ENCODE measurements at regions not wholly inside any gene's neighbourhood (a gene's known extent, or its start where the extent isn't known, plus 50 kb on each side); places are given as distances from the start of the nearest gene placed in this dataset.

GRCh38 chr11:28596816-28597215 is 488.6 kb downstream of the METTL15 start:
- H3K4me3 Mint-ChIP-seq = no peak overlapping the region
- DNase-seq = no peak
- intact Hi-C loops (cut with micrococcal nuclease) = no loop called here
- H3K27ac Mint-ChIP-seq = no peak overlapping the region
- H3K4me1 Mint-ChIP-seq (ENCODE audit: low read depth) = no peaks in the 10 kb centered on the region
- POLR2A ChIA-PET = no interaction called here
- H3K9me3 Mint-ChIP-seq = no peaks in the 10 kb centered on the region
- no peaks in the 10 kb centered on the region for H3K27me3 Mint-ChIP-seq
- H3K36me3 Mint-ChIP-seq = no peaks in the 10 kb centered on the region
- CTCF ChIA-PET = no interaction called here

- intact Hi-C loops (cut with micrococcal nuclease) = no loop called here
- CTCF ChIA-PET = no interaction called here
- Mint-ChIP-seq H3K27me3 (no peaks in the 10 kb centered on the region), H3K9me3 (no peaks in the 10 kb centered on the region), H3K4me1 (ENCODE audit: low read depth) (no peaks in the 10 kb centered on the region), H3K36me3 (no peaks in the 10 kb centered on the region), H3K4me3 (no peak overlapping the region), H3K27ac (no peak overlapping the region)
- POLR2A ChIA-PET = no interaction called here
- DNase-seq = no peak
Measured at GRCh38 chr11:28592141-28592540, 484.0 kb downstream of the METTL15 start.

GRCh38 chr11:28584992-28585391 is 476.8 kb downstream of the METTL15 start:
- H3K27me3 Mint-ChIP-seq = no peaks in the 10 kb centered on the region
- no peak for DNase-seq
- no peak overlapping the region for H3K4me3 Mint-ChIP-seq
- H3K27ac Mint-ChIP-seq = no peak overlapping the region
- H3K4me1 Mint-ChIP-seq (ENCODE audit: low read depth) = no peaks in the 10 kb centered on the region
- H3K9me3 Mint-ChIP-seq = peaks cover 4% of the 10 kb centered on the region
- POLR2A ChIA-PET = no interaction called here
- H3K36me3 Mint-ChIP-seq = no peaks in the 10 kb centered on the region
- intact Hi-C loops (cut with micrococcal nuclease) = no loop called here
- CTCF ChIA-PET = no interaction called here

- DNase-seq = no peak
- Mint-ChIP-seq H3K27me3 (no peaks in the 10 kb centered on the region), H3K4me1 (ENCODE audit: low read depth) (no peaks in the 10 kb centered on the region), H3K36me3 (no peaks in the 10 kb centered on the region), H3K4me3 (no peak overlapping the region), H3K27ac (no peak overlapping the region), H3K9me3 (peaks cover 4% of the 10 kb centered on the region)
- intact Hi-C loops (cut with micrococcal nuclease) = no loop called here
- ChIA-PET POLR2A (no interaction called here), CTCF (no interaction called here)
Measured at GRCh38 chr11:28582506-28582905, 474.3 kb downstream of the METTL15 start.

- POLR2A ChIA-PET = no interaction called here
Measured at GRCh38 chr11:28581286-28582242, 473.4 kb downstream of the METTL15 start.

GRCh38 chr11:28571371-28571770 is 463.2 kb downstream of the METTL15 start:
- H3K9me3 Mint-ChIP-seq = no peaks in the 10 kb centered on the region
- ChIA-PET POLR2A (no interaction called here), CTCF (no interaction called here)
- no peak for DNase-seq
- no peak overlapping the region for H3K4me3 Mint-ChIP-seq
- no peaks in the 10 kb centered on the region for H3K4me1 Mint-ChIP-seq (ENCODE audit: low read depth)
- no peak overlapping the region for H3K27ac Mint-ChIP-seq
- H3K27me3 Mint-ChIP-seq = no peaks in the 10 kb centered on the region
- H3K36me3 Mint-ChIP-seq = no peaks in the 10 kb centered on the region
- intact Hi-C loops (cut with micrococcal nuclease) = no loop called here

More at GRCh38 chr11:28581286-28582242, 473.4 kb downstream of the METTL15 start:
- peaks cover 4% of the 10 kb centered on the region for H3K9me3 Mint-ChIP-seq
- H3K4me3 Mint-ChIP-seq = no peak overlapping the region
- H3K27me3 Mint-ChIP-seq = no peaks in the 10 kb centered on the region
- intact Hi-C loops (cut with micrococcal nuclease) = no loop called here
- H3K4me1 Mint-ChIP-seq (ENCODE audit: low read depth) = no peaks in the 10 kb centered on the region
- H3K36me3 Mint-ChIP-seq = no peaks in the 10 kb centered on the region
- DNase-seq = no peak
- CTCF ChIA-PET = no interaction called here
- no peak overlapping the region for H3K27ac Mint-ChIP-seq

- CTCF ChIA-PET = no interaction called here
- Mint-ChIP-seq H3K4me3 (no peak overlapping the region), H3K27ac (no peak overlapping the region), H3K27me3 (no peaks in the 10 kb centered on the region), H3K4me1 (ENCODE audit: low read depth) (no peaks in the 10 kb centered on the region), H3K9me3 (no peaks in the 10 kb centered on the region), H3K36me3 (no peaks in the 10 kb centered on the region)
- DNase-seq = no peak
- intact Hi-C loops (cut with micrococcal nuclease) = loop anchor here (10.0 kb wide), 1 partner anchor 506 kb away; no protein-coding TSS in a partner anchor
- POLR2A ChIA-PET = no interaction called here
Measured at GRCh38 chr11:28569106-28569505, 460.9 kb downstream of the METTL15 start.

GRCh38 chr11:28566339-28567089 is 458.3 kb downstream of the METTL15 start:
- H3K36me3 Mint-ChIP-seq = no peaks in the 10 kb centered on the region
- no peaks in the 10 kb centered on the region for H3K9me3 Mint-ChIP-seq
- no peaks in the 10 kb centered on the region for H3K4me1 Mint-ChIP-seq (ENCODE audit: low read depth)
- H3K27me3 Mint-ChIP-seq = no peaks in the 10 kb centered on the region
- H3K27ac Mint-ChIP-seq = no peak overlapping the region
- DNase-seq = no peak
- intact Hi-C loops (cut with micrococcal nuclease) = loop anchor here (10.0 kb wide), 1 partner anchor 508 kb away; no protein-coding TSS in a partner anchor
- POLR2A ChIA-PET = no interaction called here
- CTCF ChIA-PET = no interaction called here
- no peak overlapping the region for H3K4me3 Mint-ChIP-seq

GRCh38 chr11:28559492-28559891 is 451.3 kb downstream of the METTL15 start:
- Mint-ChIP-seq H3K4me3 (no peak overlapping the region), H3K27me3 (no peaks in the 10 kb centered on the region), H3K27ac (no peak overlapping the region), H3K9me3 (no peaks in the 10 kb centered on the region), H3K4me1 (ENCODE audit: low read depth) (no peaks in the 10 kb centered on the region), H3K36me3 (no peaks in the 10 kb centered on the region)
- DNase-seq = no peak
- intact Hi-C loops (cut with micrococcal nuclease) = no loop called here
- POLR2A ChIA-PET = no interaction called here
- CTCF ChIA-PET = no interaction called here

GRCh38 chr11:28547321-28547741 is 439.1 kb downstream of the METTL15 start:
- intact Hi-C loops (cut with micrococcal nuclease) = no loop called here
- H3K9me3 Mint-ChIP-seq = no peaks in the 10 kb centered on the region
- H3K4me1 Mint-ChIP-seq (ENCODE audit: low read depth) = no peaks in the 10 kb centered on the region
- no peak overlapping the region for H3K27ac Mint-ChIP-seq
- H3K27me3 Mint-ChIP-seq = no peaks in the 10 kb centered on the region
- ChIA-PET CTCF (no interaction called here), POLR2A (interaction anchor here (0.6 kb wide), 1 partner anchor 48 kb away, joined by 3 read pairs; no protein-coding TSS in a partner anchor)
- no peaks in the 10 kb centered on the region for H3K36me3 Mint-ChIP-seq
- DNase-seq = no peak
- no peak overlapping the region for H3K4me3 Mint-ChIP-seq

- POLR2A ChIA-PET = no interaction called here
- Mint-ChIP-seq H3K27me3 (no peaks in the 10 kb centered on the region), H3K9me3 (no peaks in the 10 kb centered on the region), H3K36me3 (no peaks in the 10 kb centered on the region), H3K27ac (no peak overlapping the region), H3K4me1 (ENCODE audit: low read depth) (no peaks in the 10 kb centered on the region), H3K4me3 (no peak overlapping the region)
- intact Hi-C loops (cut with micrococcal nuclease) = no loop called here
- DNase-seq = no peak
- CTCF ChIA-PET = no interaction called here
Measured at GRCh38 chr11:28545536-28545935, 437.3 kb downstream of the METTL15 start.

- POLR2A ChIA-PET = no interaction called here
- H3K36me3 Mint-ChIP-seq = no peaks in the 10 kb centered on the region
- H3K27ac Mint-ChIP-seq = no peak overlapping the region
- CTCF ChIA-PET = no interaction called here
- no peaks in the 10 kb centered on the region for H3K27me3 Mint-ChIP-seq
- no peak overlapping the region for H3K4me3 Mint-ChIP-seq
- no peaks in the 10 kb centered on the region for H3K9me3 Mint-ChIP-seq
- no peak for DNase-seq
- H3K4me1 Mint-ChIP-seq (ENCODE audit: low read depth) = no peaks in the 10 kb centered on the region
- intact Hi-C loops (cut with micrococcal nuclease) = no loop called here
Measured at GRCh38 chr11:28542561-28542960, 434.4 kb downstream of the METTL15 start.
